Dendritic cell treated with granulocyte-macrophage colony-stimulating factor and Interleukin-4, amounts not matched to agents 40 ng/mL and 50 ng/mL, for 4 days (primary cell): ENCODE measurements at regions not wholly inside any gene's neighbourhood (a gene's known extent, or its start where the extent isn't known, plus 50 kb on each side); places are given as distances from the start of the nearest gene placed in this dataset.

Experiments
- H3K27ac Mint-ChIP-seq: one replicate; pipeline ENCODE4 v1.8.0; 2022; ENCODE audit warnings: mild to moderate bottlenecking, mixed read lengths
- H3K27me3 Mint-ChIP-seq: one replicate; pipeline ENCODE4 v1.8.0; 2022; ENCODE audit warnings: mild to moderate bottlenecking, mixed read lengths
- H3K36me3 Mint-ChIP-seq: one replicate; pipeline ENCODE4 v1.8.0; 2022; ENCODE audit warnings: low read depth, mixed read lengths
- H3K4me1 Mint-ChIP-seq: one replicate; pipeline ENCODE4 v1.8.0; 2022; ENCODE audit warnings: low read depth, mixed read lengths
- H3K4me3 Mint-ChIP-seq: one replicate; pipeline ENCODE4 v1.8.0; 2022; ENCODE audit warnings: mild to moderate bottlenecking, moderate library complexity, mixed read lengths
- H3K9me3 Mint-ChIP-seq: one replicate; pipeline ENCODE4 v1.8.0; 2022; ENCODE audit warnings: mixed read lengths
- intact Hi-C: fragments of 100-400 bp; cut with micrococcal nuclease; formaldehyde crosslinking; loops from one replicate; pipeline ENCODE4 v1.15.0; 2022

GRCh38 chr3:168834558-168834957, 738.8 kb upstream of the GOLIM4 start:
- peaks cover 17% of the 10 kb centered on the region for H3K9me3 Mint-ChIP-seq
- H3K27me3 Mint-ChIP-seq, result no peaks in the 10 kb centered on the region
- no peaks in the 10 kb centered on the region for H3K4me1 Mint-ChIP-seq
- H3K4me3 Mint-ChIP-seq, result no peak overlapping the region
- no peak overlapping the region for H3K27ac Mint-ChIP-seq
- no peaks in the 10 kb centered on the region for H3K36me3 Mint-ChIP-seq
- intact Hi-C loops, result no loop called here

GRCh38 chr3:168828943-168829342, 733.2 kb upstream of the GOLIM4 start:
- H3K4me1 Mint-ChIP-seq, result no peaks in the 10 kb centered on the region
- no peak overlapping the region for H3K4me3 Mint-ChIP-seq
- no peak overlapping the region for H3K27ac Mint-ChIP-seq
- H3K9me3 Mint-ChIP-seq, result peaks cover 9% of the 10 kb centered on the region
- H3K27me3 Mint-ChIP-seq, result no peaks in the 10 kb centered on the region
- intact Hi-C loops, result no loop called here
- no peaks in the 10 kb centered on the region for H3K36me3 Mint-ChIP-seq

DNA sequence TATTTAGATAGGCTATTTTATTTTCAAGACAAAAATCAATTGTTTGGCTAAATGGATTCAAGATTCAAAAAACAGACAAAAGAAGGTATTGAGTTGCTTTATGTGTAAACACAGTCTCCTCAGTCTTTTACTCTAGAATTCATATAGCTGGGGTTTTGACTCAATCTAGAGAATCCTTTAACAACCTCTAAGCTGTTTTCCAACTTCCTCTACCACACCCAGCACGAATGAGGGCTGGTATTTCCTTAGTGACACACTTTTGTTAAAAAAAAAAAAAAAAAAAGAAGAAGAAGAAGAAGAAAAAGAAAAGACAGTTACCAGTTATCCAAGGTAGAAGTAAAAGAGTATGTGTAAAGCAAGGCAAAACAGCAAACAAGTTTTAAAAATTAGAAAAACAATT, 732.8 kb upstream of the GOLIM4 start:
- H3K27me3 Mint-ChIP-seq, result no peaks in the 10 kb centered on the region
- no peaks in the 10 kb centered on the region for H3K4me1 Mint-ChIP-seq
- no peak overlapping the region for H3K27ac Mint-ChIP-seq
- intact Hi-C loops, result no loop called here
- H3K36me3 Mint-ChIP-seq, result no peaks in the 10 kb centered on the region
- no peak overlapping the region for H3K4me3 Mint-ChIP-seq
- H3K9me3 Mint-ChIP-seq, result peaks cover 5% of the 10 kb centered on the region

GRCh38 chr3:168828014-168828413, 732.3 kb upstream of the GOLIM4 start:
- intact Hi-C loops, result no loop called here
- H3K27ac Mint-ChIP-seq, result no peak overlapping the region
- no peaks in the 10 kb centered on the region for H3K27me3 Mint-ChIP-seq

DNA sequence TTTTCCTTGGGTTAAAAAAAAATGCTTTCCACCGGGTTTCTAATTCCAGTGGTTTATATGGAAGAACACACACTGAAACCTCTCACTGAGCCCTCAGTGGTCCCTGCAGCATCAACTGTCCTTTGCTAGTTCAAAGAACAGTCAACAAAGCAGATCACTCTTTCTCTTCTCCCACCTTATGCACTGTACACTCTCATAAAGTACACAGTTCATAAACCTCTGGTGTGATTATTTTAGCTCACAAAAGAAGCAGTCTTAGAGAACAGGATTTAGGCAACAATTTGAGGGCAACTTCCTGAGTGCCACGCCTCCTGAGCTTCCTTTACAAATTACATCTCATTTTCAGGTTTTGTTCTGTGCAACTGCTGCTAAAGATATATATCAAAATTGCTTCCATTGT, 728.4 kb upstream of the GOLIM4 start:
- intact Hi-C loops, result no loop called here
- H3K4me1 Mint-ChIP-seq, result no peaks in the 10 kb centered on the region
- no peaks in the 10 kb centered on the region for H3K27me3 Mint-ChIP-seq
- H3K9me3 Mint-ChIP-seq, result no peaks in the 10 kb centered on the region
- no peak overlapping the region for H3K27ac Mint-ChIP-seq
- no peaks in the 10 kb centered on the region for H3K36me3 Mint-ChIP-seq
- no peak overlapping the region for H3K4me3 Mint-ChIP-seq

More at GRCh38 chr3:168828014-168828413, 732.3 kb upstream of the GOLIM4 start:
- H3K36me3 Mint-ChIP-seq, result no peaks in the 10 kb centered on the region
- H3K4me3 Mint-ChIP-seq, result no peak overlapping the region
- no peaks in the 10 kb centered on the region for H3K4me1 Mint-ChIP-seq
- no peaks in the 10 kb centered on the region for H3K9me3 Mint-ChIP-seq

GRCh38 chr3:168823466-168823865, 727.7 kb upstream of the GOLIM4 start:
- Mint-ChIP-seq H3K9me3 (no peaks in the 10 kb centered on the region), H3K27ac (no peak overlapping the region), H3K4me1 (no peaks in the 10 kb centered on the region), H3K36me3 (no peaks in the 10 kb centered on the region), H3K27me3 (no peaks in the 10 kb centered on the region), H3K4me3 (no peak overlapping the region)
- intact Hi-C loops, result no loop called here

DNA sequence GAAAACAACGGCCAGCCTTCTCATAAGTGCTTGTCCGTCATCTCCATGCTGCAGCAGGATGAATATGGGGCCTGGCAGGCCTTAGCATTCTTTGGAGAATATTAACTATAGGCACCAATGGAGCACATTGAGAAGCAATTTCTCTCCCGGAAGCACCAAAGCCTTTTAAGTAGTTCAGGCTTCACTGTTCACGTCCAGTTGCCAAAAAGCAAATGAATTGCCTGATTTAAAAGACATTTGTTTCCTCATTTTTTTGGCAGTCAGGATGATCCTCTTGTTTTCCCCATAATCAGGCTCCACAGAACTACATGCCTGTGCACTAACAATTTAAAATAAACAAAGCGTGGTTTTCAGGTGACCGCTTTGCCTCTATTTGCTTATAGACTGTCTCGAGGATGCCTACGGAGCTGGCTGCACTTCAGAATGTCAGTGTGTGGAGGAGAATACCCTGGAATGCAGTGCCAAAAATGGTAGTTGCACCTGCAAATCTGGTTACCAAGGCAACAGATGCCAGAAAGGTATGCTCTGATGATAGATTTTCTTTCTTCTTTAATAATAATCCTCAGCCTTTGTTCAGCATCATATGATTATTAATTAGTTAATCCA, 725.2 kb upstream of the GOLIM4 start:
- Mint-ChIP-seq H3K4me3 (no peak overlapping the region), H3K4me1 (no peaks in the 10 kb centered on the region), H3K27me3 (no peaks in the 10 kb centered on the region), H3K9me3 (no peaks in the 10 kb centered on the region), H3K36me3 (no peaks in the 10 kb centered on the region), H3K27ac (no peak overlapping the region)
- intact Hi-C loops, result no loop called here

DNA sequence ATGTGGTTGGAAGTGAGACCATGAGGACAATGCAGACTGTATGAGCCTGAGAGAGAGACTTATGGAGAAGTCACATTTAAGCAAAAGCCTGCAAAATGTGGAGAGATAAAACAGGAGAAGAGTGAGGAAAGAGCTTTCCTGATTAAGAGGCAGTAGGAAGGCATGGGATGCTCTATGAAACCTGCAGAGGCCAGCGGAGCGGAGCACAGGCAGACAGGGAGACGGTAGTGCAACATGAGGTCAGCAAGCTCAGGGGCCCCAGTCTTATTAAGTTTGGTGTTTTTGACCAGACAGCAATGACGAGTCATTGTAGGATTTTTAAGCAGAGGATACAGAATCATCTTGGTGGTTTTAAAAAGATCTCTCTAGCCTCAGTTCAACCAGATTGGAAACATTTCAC, 721.5 kb upstream of the GOLIM4 start:
- intact Hi-C loops, result no loop called here
- H3K27me3 Mint-ChIP-seq, result no peaks in the 10 kb centered on the region
- no peak overlapping the region for H3K27ac Mint-ChIP-seq
- H3K4me1 Mint-ChIP-seq, result no peaks in the 10 kb centered on the region
- H3K9me3 Mint-ChIP-seq, result no peaks in the 10 kb centered on the region
- no peak overlapping the region for H3K4me3 Mint-ChIP-seq
- H3K36me3 Mint-ChIP-seq, result no peaks in the 10 kb centered on the region

GRCh38 chr3:168815946-168816345, 720.2 kb upstream of the GOLIM4 start:
- no peaks in the 10 kb centered on the region for H3K4me1 Mint-ChIP-seq
- no peaks in the 10 kb centered on the region for H3K27me3 Mint-ChIP-seq
- H3K36me3 Mint-ChIP-seq, result no peaks in the 10 kb centered on the region
- H3K27ac Mint-ChIP-seq, result no peak overlapping the region
- no peaks in the 10 kb centered on the region for H3K9me3 Mint-ChIP-seq
- no peak overlapping the region for H3K4me3 Mint-ChIP-seq
- intact Hi-C loops, result no loop called here

- intact Hi-C loops, result no loop called here
- Mint-ChIP-seq H3K4me3 (no peak overlapping the region), H3K36me3 (no peaks in the 10 kb centered on the region), H3K4me1 (no peaks in the 10 kb centered on the region), H3K27ac (no peak overlapping the region), H3K9me3 (no peaks in the 10 kb centered on the region), H3K27me3 (no peaks in the 10 kb centered on the region)
These were observed 717.6 kb upstream of the GOLIM4 start for GRCh38 chr3:168813225-168813802.

GRCh38 chr3:168812234-168812633, 716.5 kb upstream of the GOLIM4 start:
- H3K4me3 Mint-ChIP-seq, result no peak overlapping the region
- H3K27ac Mint-ChIP-seq, result no peak overlapping the region
- no peaks in the 10 kb centered on the region for H3K9me3 Mint-ChIP-seq
- no peaks in the 10 kb centered on the region for H3K4me1 Mint-ChIP-seq
- no peaks in the 10 kb centered on the region for H3K36me3 Mint-ChIP-seq
- no peaks in the 10 kb centered on the region for H3K27me3 Mint-ChIP-seq
- intact Hi-C loops, result no loop called here

- no peaks in the 10 kb centered on the region for H3K4me1 Mint-ChIP-seq
- H3K27ac Mint-ChIP-seq, result no peak overlapping the region
- no peaks in the 10 kb centered on the region for H3K27me3 Mint-ChIP-seq
- H3K36me3 Mint-ChIP-seq, result no peaks in the 10 kb centered on the region
- intact Hi-C loops, result no loop called here
- no peaks in the 10 kb centered on the region for H3K9me3 Mint-ChIP-seq
- no peak overlapping the region for H3K4me3 Mint-ChIP-seq
These were observed 712.9 kb upstream of the GOLIM4 start for GRCh38 chr3:168808596-168808995.

DNA sequence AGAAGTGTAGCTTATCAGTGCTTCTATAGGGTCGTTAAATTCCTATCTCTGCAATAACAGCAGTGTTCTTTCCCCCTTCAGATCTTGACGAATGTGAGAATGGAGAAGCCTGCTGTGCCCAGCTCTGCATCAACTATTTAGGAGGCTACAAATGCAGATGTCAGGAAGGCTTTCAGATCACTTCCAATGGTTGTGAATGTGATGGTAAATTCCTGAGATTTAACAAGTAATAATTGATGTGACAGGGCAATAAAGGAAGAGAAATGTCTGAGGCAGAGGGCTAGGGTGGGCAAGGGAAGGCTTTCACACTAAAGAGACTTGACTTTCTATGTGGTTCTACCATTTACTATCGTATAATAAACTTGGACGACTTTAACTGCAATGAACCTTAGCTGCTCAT, 711.7 kb upstream of the GOLIM4 start:
- Mint-ChIP-seq H3K36me3 (no peaks in the 10 kb centered on the region), H3K4me3 (no peak overlapping the region), H3K27ac (no peak overlapping the region), H3K27me3 (no peaks in the 10 kb centered on the region), H3K4me1 (no peaks in the 10 kb centered on the region), H3K9me3 (no peaks in the 10 kb centered on the region)
- intact Hi-C loops, result no loop called here

- intact Hi-C loops, result no loop called here
- H3K36me3 Mint-ChIP-seq, result no peaks in the 10 kb centered on the region
- H3K27ac Mint-ChIP-seq, result no peak overlapping the region
- no peak overlapping the region for H3K4me3 Mint-ChIP-seq
- no peaks in the 10 kb centered on the region for H3K9me3 Mint-ChIP-seq
- H3K27me3 Mint-ChIP-seq, result no peaks in the 10 kb centered on the region
- H3K4me1 Mint-ChIP-seq, result no peaks in the 10 kb centered on the region
These were observed 711.1 kb upstream of the GOLIM4 start for GRCh38 chr3:168806871-168807270.

GRCh38 chr3:168803536-168803935, 707.8 kb upstream of the GOLIM4 start:
- intact Hi-C loops, result no loop called here
- H3K27me3 Mint-ChIP-seq, result no peaks in the 10 kb centered on the region
- H3K4me1 Mint-ChIP-seq, result no peaks in the 10 kb centered on the region
- H3K4me3 Mint-ChIP-seq, result no peak overlapping the region
- no peak overlapping the region for H3K27ac Mint-ChIP-seq
- H3K9me3 Mint-ChIP-seq, result no peaks in the 10 kb centered on the region
- no peaks in the 10 kb centered on the region for H3K36me3 Mint-ChIP-seq
